ENCODE measurements at regions not wholly inside any gene's neighbourhood (a gene's known extent, or its start where the extent isn't known, plus 50 kb on each side); places are given as distances from the start of the nearest gene placed in this dataset.

GRCh38 chr7:24462984-24463383 is 110.3 kb upstream of the PALS2 start:
- peak in 1 of 4 donors; percentile 17 for ATAC-seq
- no peak for DNase-seq
- intact Hi-C loops (cut with DNase I): loop anchor here in 1 of 2 donors (5.0 kb wide), 1 partner anchor 109 kb away; the partner anchor contains the start of gene PALS2
- H3K36me3 ChIP-seq (ENCODE audit: insufficient read depth in 1 of 2, low read depth in 1 of 2): no peaks in the 10 kb centered on the region
- 76 to 85% (median 84%) methylated on average over 2 of the region's 2 CpGs for WGBS, 3 donors
- TF ChIP-seq, protein P1, sequence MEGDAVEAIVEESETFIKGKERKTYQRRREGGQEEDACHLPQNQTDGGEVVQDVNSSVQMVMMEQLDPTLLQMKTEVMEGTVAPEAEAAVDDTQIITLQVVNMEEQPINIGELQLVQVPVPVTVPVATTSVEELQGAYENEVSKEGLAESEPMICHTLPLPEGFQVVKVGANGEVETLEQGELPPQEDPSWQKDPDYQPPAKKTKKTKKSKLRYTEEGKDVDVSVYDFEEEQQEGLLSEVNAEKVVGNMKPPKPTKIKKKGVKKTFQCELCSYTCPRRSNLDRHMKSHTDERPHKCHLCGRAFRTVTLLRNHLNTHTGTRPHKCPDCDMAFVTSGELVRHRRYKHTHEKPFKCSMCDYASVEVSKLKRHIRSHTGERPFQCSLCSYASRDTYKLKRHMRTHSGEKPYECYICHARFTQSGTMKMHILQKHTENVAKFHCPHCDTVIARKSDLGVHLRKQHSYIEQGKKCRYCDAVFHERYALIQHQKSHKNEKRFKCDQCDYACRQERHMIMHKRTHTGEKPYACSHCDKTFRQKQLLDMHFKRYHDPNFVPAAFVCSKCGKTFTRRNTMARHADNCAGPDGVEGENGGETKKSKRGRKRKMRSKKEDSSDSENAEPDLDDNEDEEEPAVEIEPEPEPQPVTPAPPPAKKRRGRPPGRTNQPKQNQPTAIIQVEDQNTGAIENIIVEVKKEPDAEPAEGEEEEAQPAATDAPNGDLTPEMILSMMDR (IDR thresholded peaks at IDR 0.05): no peak
- no peaks in the 10 kb centered on the region for H3K27me3 ChIP-seq (ENCODE audit: insufficient read depth in 3 of 3, low read length in 2 of 3)
- H3K4me3 ChIP-seq: peak overlapping the region; percentile 35
- H3K27ac ChIP-seq: peak overlapping the region; percentile 74
- H3K4me1 ChIP-seq: peaks cover 28% of the 10 kb centered on the region
- no peaks in the 10 kb centered on the region for H3K9me3 ChIP-seq

GRCh38 chr7:24463474-24463873 is 109.8 kb upstream of the PALS2 start:
- 75 to 85% (median 82%) methylated on average over 1 of the region's 1 CpG for WGBS, 3 donors
- intact Hi-C loops (cut with DNase I): loop anchor here in 1 of 2 donors (5.0 kb wide), 1 partner anchor 109 kb away; the partner anchor contains the start of gene PALS2

GRCh38 chr7:24464861-24465260 is 108.4 kb upstream of the PALS2 start:
- Histone ChIP-seq H3K27me3 (ENCODE audit: insufficient read depth in 3 of 3, low read length in 2 of 3) (no peaks in the 10 kb centered on the region), H3K36me3 (ENCODE audit: insufficient read depth in 1 of 2, low read depth in 1 of 2) (no peaks in the 10 kb centered on the region), H3K4me3 (no peak overlapping the region), H3K27ac (no peak overlapping the region), H3K4me1 (peaks cover 28% of the 10 kb centered on the region), H3K9me3 (no peaks in the 10 kb centered on the region)
- ATAC-seq (no peak), DNase-seq (no peak)
- intact Hi-C loops (cut with DNase I): loop anchor here in 1 of 2 donors (5.0 kb wide), 1 partner anchor 107 kb away; the partner anchor contains the start of gene PALS2
- 62 to 86% (median 77%) methylated on average over 3 of the region's 3 CpGs for WGBS, 3 donors
- TF ChIP-seq, protein P1 (IDR thresholded peaks at IDR 0.05): no peak

More at GRCh38 chr7:24463474-24463873, 109.8 kb upstream of the PALS2 start:
- no peaks in the 10 kb centered on the region for H3K36me3 ChIP-seq (ENCODE audit: insufficient read depth in 1 of 2, low read depth in 1 of 2)
- peaks cover 28% of the 10 kb centered on the region for H3K4me1 ChIP-seq
- TF ChIP-seq, protein P1 (IDR thresholded peaks at IDR 0.05): peak; percentile 13
- no peak overlapping the region for H3K4me3 ChIP-seq
- ATAC-seq: peak in 3 of 4 donors; percentile 59 to 75 (median 59)
- H3K27me3 ChIP-seq (ENCODE audit: insufficient read depth in 3 of 3, low read length in 2 of 3): no peaks in the 10 kb centered on the region
- DNase-seq: no peak
- peak overlapping the region; percentile 74 for H3K27ac ChIP-seq
- H3K9me3 ChIP-seq: no peaks in the 10 kb centered on the region

DNA sequence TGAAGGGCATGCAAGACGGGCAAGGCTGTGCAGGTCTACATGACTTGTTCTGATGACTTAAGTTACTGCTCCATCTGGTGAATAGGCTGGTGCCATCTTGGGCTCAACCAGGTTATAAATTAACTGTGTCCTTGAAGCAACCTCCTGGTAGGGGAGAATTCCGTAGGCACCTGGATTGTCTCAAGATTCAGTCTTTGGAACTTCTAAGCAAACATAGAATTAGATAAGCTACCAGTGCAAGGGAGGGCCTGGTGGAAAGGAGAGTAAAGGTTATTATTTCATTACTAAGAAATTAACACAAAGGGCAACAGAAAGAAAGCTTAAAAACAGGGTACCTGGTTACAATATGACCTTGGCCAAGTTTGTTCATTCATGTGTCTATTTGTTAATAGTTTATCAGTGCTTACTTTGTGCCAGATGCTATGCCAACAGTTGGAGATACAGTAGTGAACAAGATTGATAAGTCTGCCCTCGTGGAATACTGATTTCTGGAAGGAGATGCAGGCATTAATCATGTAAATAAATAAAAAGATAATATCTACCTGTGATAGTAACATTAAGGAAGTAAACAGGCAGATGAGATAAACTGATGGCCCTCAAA is 107.0 kb upstream of the PALS2 start:
- H3K27ac ChIP-seq: no peak overlapping the region
- TF ChIP-seq, protein P1 (IDR thresholded peaks at IDR 0.05): no peak
- DNase-seq (no peak), ATAC-seq (no peak)
- H3K36me3 ChIP-seq (ENCODE audit: insufficient read depth in 1 of 2, low read depth in 1 of 2): no peaks in the 10 kb centered on the region
- no peaks in the 10 kb centered on the region for H3K9me3 ChIP-seq
- H3K4me1 ChIP-seq: peaks cover 23% of the 10 kb centered on the region
- no peak overlapping the region for H3K4me3 ChIP-seq
- no peaks in the 10 kb centered on the region for H3K27me3 ChIP-seq (ENCODE audit: insufficient read depth in 3 of 3, low read length in 2 of 3)
- 76 to 85% (median 81%) methylated on average over 3 of the region's 3 CpGs for WGBS, 3 donors
- intact Hi-C loops (cut with DNase I): no loop called here

Data from psoas muscle (tissue), 7 donors.